Pancreas (tissue), 10 donors: ENCODE measurements at regions not wholly inside any gene's neighbourhood (a gene's known extent, or its start where the extent isn't known, plus 50 kb on each side); places are given as distances from the start of the nearest gene placed in this dataset.
A peak's percentile ranks its signal among the peaks of the same experiment; 100 is the strongest.

ENCODE experiments used
- ATAC-seq, 4 donors: fragments of 200-7000 bp; cut with Tn5 transposase; one replicate each; pipeline versions ENCODE4 v1.8.0 to v1.9.1; 2020; ENCODE audit warnings: mild to moderate bottlenecking in 4 of 4, moderate library complexity in 4 of 4
- DNase-seq, 6 donors: peaks; one replicate each; pipeline ENCODE4 v3.0.0-alpha.2; 2020
- FAIRE-seq: peaks from 2 replicates; lab custom pipeline; 2012; peaks lifted over from hg19 to GRCh38; lab: Jason Lieb, UNC
- H3K27ac ChIP-seq, 4 donors: fragments of 200-600 bp; sonication (generic); 1 replicate in 3 of 4; 2 replicates in 1 of 4; pipeline versions ENCODE4 v1.5.0 to v1.8.0; 2020
- H3K27me3 ChIP-seq, 4 donors: fragments of 200-600 bp; one replicate each; pipeline ENCODE4 v1.8.0; 2021
- H3K36me3 ChIP-seq, 3 donors: fragments of 200-600 bp; sonication (generic) in 1 of 3; one replicate each; pipeline versions ENCODE4 v1.5.0 to v1.8.0; 2020 to 2021
- H3K4me1 ChIP-seq, 3 donors: fragments of 200-600 bp; one replicate each; pipeline ENCODE4 v1.8.0; 2021
- H3K4me3 ChIP-seq, 4 donors: fragments of 200-600 bp; sonication (generic) in 2 of 4; one replicate each; pipeline versions ENCODE4 v1.5.0 to v1.8.0; 2020 to 2021
- H3K9me3 ChIP-seq, 4 donors: fragments of 200-600 bp; one replicate each; pipeline ENCODE4 v1.8.0; 2021
- CTCF ChIP-seq, 4 donors: fragments of 200-600 bp; sonication (generic) in 3 of 4; IDR thresholded peaks; one replicate each; pipeline versions ENCODE4 v1.5.0 to v1.8.0; 2021; ENCODE audit warnings: antibody characterized with exemption in 4 of 4
- WGBS, 2 donors: extraction: QIAGEN DNeasy Blood & Tissue Kit; methylation state at CpG; one replicate each; pipeline ENCODE4 v1.1.7; 2013; 5-methylcytosine and 5-hydroxymethylcytosine counted together
- intact Hi-C, 3 donors: fragments of 100-400 bp; cut with DNase I; formaldehyde crosslinking; loops; one replicate each; pipeline versions ENCODE4 v1.11.1 to v1.14.2; 2022
- donor health status: healthy with polysubstance abuse.
- donor health status: DM: no; HTN: no; CAD: no; lungs with moderate emphysema.
- donor health status: DM: no; HTN: no; CAD: no.
- donor health status: control.
- donor health status: control.
- donor health status: Bipolar disorder and iron deficiency.
- donor health status: DM: yes; HTN: yes; CAD: no.
- donor health status: DM: no; HTN: no; CAD: no.
- donor health status: DM: no; HTN: no; CAD: no.
- donor health status: DM: yes; HTN: yes; CAD: no.

GRCh38 chr3:31353166-31353565, 179.6 kb upstream of the STT3B start:
- no peaks in the 10 kb centered on the region for H3K4me1 ChIP-seq
- H3K4me3 ChIP-seq, result no peak overlapping the region
- FAIRE-seq, result no peak
- DNase-seq, result no peak
- no peaks in the 10 kb centered on the region for H3K27me3 ChIP-seq
- WGBS, 2 donors, result 88 to 93% methylated on average over 1 of the region's 1 CpG
- no peaks in the 10 kb centered on the region for H3K36me3 ChIP-seq
- intact Hi-C loops, result no loop called here
- H3K9me3 ChIP-seq, result no peaks in the 10 kb centered on the region
- no peak overlapping the region for H3K27ac ChIP-seq
- no peak for ATAC-seq
- TF ChIP-seq CTCF (IDR thresholded peaks at IDR 0.05), result no peak

GRCh38 chr3:31354373-31354772, 178.4 kb upstream of the STT3B start:
- no peak for TF ChIP-seq CTCF (IDR thresholded peaks at IDR 0.05)
- Histone ChIP-seq H3K9me3 (no peaks in the 10 kb centered on the region), H3K27me3 (no peaks in the 10 kb centered on the region), H3K4me1 (no peaks in the 10 kb centered on the region), H3K27ac (no peak overlapping the region), H3K36me3 (no peaks in the 10 kb centered on the region), H3K4me3 (no peak overlapping the region)
- FAIRE-seq (no peak), DNase-seq (no peak), ATAC-seq (no peak)
- intact Hi-C loops, result no loop called here

- no peaks in the 10 kb centered on the region for H3K4me1 ChIP-seq
- no peak for FAIRE-seq
These were observed 176.9 kb upstream of the STT3B start for GRCh38 chr3:31355807-31356206.

GRCh38 chr3:31356941-31357340, 175.8 kb upstream of the STT3B start:
- Histone ChIP-seq H3K9me3 (no peaks in the 10 kb centered on the region), H3K4me3 (no peak overlapping the region), H3K27ac (no peak overlapping the region), H3K27me3 (no peaks in the 10 kb centered on the region), H3K36me3 (no peaks in the 10 kb centered on the region), H3K4me1 (no peaks in the 10 kb centered on the region)
- 82 to 85% methylated on average over 9 of the region's 9 CpGs for WGBS, 2 donors
- no peak for FAIRE-seq
- intact Hi-C loops, result no loop called here
- TF ChIP-seq CTCF (IDR thresholded peaks at IDR 0.05), result no peak
- DNase-seq, result peak in 1 of 6 donors; percentile 20
- ATAC-seq, result peak in 1 of 4 donors; percentile 14

More at GRCh38 chr3:31355807-31356206, 176.9 kb upstream of the STT3B start:
- Histone ChIP-seq H3K27ac (no peak overlapping the region), H3K9me3 (no peaks in the 10 kb centered on the region), H3K36me3 (no peaks in the 10 kb centered on the region), H3K4me3 (no peak overlapping the region), H3K27me3 (no peaks in the 10 kb centered on the region)
- 86 to 96% methylated on average over 5 of the region's 5 CpGs for WGBS, 2 donors
- ATAC-seq, result no peak
- intact Hi-C loops, result no loop called here
- no peak for TF ChIP-seq CTCF (IDR thresholded peaks at IDR 0.05)
- no peak for DNase-seq

- TF ChIP-seq CTCF (IDR thresholded peaks at IDR 0.05), result no peak
- Histone ChIP-seq H3K27ac (no peak overlapping the region), H3K27me3 (no peaks in the 10 kb centered on the region), H3K9me3 (no peaks in the 10 kb centered on the region), H3K4me3 (no peak overlapping the region), H3K4me1 (no peaks in the 10 kb centered on the region), H3K36me3 (no peaks in the 10 kb centered on the region)
- DNase-seq (no peak), ATAC-seq (no peak), FAIRE-seq (no peak)
- intact Hi-C loops, result no loop called here
- 79 to 90% methylated on average over 2 of the region's 2 CpGs for WGBS, 2 donors
These were observed 175.3 kb upstream of the STT3B start for GRCh38 chr3:31357451-31357850.
